ENCODE measurements at regions not wholly inside any gene's neighbourhood (a gene's known extent, or its start where the extent isn't known, plus 50 kb on each side); places are given as distances from the start of the nearest gene placed in this dataset.
"Not testable (repeated sequence)": the region's sequence is repeated elsewhere in the genome, so short reads cannot be mapped to it uniquely, and the experiment has no call there.

DNA sequence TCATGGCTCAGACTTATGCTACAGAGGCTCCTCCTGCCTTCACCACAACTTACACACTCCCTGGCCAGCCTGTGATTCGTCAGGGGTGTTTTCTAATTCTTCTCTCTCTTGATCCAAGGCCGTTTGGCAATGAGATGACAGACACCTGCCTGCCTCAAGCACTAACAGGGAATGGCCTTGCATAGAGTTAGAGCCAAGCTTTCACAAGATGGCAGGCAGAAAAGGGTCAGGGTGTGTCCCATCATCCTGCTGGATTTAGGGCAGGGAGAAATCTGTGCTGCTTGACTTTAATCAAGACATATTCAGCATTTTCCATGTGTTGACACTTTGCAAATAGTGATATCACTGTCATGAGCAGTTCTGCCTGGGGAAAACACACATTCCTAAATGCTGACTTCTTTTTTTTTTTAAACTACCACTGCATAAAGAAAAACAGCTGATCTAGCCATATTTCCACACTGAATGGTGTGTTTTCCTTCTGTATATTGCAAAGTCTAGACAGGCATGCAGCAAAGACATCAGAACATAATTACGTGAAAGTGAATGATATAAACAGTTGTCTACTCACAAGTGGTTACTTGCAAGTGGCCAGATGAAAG is 95.0 kb upstream of the SLC25A48 start:
- Mint-ChIP-seq H3K27ac (peak overlapping the region; percentile 86 to 97 (median 96)), H3K4me1 (peaks cover 36% of the 10 kb centered on the region), H3K36me3 (ENCODE audit: low read depth) (no peaks in the 10 kb centered on the region), H3K4me3 (no peak overlapping the region), H3K9me3 (no peaks in the 10 kb centered on the region), H3K27me3 (ENCODE audit: low read depth) (peaks cover 36% of the 10 kb centered on the region)
- TF ChIP-seq, protein P1, sequence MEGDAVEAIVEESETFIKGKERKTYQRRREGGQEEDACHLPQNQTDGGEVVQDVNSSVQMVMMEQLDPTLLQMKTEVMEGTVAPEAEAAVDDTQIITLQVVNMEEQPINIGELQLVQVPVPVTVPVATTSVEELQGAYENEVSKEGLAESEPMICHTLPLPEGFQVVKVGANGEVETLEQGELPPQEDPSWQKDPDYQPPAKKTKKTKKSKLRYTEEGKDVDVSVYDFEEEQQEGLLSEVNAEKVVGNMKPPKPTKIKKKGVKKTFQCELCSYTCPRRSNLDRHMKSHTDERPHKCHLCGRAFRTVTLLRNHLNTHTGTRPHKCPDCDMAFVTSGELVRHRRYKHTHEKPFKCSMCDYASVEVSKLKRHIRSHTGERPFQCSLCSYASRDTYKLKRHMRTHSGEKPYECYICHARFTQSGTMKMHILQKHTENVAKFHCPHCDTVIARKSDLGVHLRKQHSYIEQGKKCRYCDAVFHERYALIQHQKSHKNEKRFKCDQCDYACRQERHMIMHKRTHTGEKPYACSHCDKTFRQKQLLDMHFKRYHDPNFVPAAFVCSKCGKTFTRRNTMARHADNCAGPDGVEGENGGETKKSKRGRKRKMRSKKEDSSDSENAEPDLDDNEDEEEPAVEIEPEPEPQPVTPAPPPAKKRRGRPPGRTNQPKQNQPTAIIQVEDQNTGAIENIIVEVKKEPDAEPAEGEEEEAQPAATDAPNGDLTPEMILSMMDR (IDR thresholded peaks at IDR 0.05; ENCODE audit: unreplicated experiment in 3 of 3), result no peak

DNA sequence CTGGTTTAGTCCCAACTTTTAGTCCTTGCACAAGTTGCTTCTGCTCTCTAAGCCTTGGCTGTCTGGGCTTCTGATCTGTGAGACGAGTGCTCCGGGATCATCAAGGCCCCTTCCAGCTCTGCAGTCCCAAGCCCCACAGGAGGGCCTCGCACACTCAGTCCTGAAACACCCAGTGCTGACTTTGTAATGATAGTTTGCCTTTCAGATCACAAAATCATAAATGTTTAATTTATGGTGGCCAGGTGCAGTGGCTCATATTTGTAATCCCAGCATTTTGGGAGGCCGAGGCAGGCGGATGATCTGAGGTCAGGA is 95.9 kb upstream of the SLC25A48 start:
- Mint-ChIP-seq H3K27ac (peak overlapping the region in 1 of 3 experiments; percentile 31), H3K4me3 (no peak overlapping the region), H3K36me3 (ENCODE audit: low read depth) (no peaks in the 10 kb centered on the region), H3K27me3 (ENCODE audit: low read depth) (peaks cover 36% of the 10 kb centered on the region), H3K4me1 (peaks cover 30% of the 10 kb centered on the region), H3K9me3 (no peaks in the 10 kb centered on the region)
- TF ChIP-seq, protein P1 (IDR thresholded peaks at IDR 0.05; ENCODE audit: unreplicated experiment in 3 of 3), result no peak

DNA sequence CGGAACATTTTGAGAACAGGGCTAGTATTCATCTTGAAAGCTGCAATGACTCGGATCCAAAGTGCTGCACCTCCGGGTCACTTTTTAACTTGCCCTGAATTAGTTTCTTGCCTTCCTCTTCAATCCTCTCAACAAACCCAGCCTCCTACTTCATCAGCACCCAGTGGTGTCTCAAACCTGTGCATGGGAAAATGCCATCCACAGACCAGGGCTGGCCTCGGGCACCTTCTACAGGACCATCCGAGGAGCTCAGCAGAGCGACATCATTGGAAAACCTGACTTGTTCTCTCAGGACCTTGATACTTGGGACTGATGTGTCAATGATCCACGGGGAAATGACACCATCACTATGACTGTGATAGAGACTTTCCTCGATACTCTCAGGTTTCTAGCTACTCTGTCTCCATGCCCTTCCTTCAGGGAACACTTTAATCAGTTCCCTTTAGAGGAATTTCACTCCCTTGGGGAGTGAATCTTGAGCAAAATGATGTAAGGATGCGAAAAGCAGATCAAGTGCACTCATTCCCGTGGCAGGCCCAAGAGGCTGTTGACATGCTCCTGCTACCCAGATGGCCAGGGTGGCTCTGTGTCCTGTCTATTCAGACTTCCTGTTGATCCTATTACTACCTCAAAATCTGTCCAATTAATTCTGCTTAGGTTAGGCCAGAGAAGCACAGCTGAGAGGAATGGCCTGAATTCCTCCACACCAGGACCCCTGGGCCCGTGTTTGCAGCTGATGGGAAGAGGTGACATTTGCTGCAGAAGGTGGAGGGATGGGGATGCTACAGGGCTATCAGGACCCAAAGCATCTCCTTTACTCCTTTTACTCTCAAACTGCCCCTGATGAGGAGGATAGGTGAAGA is 96.5 kb upstream of the SLC25A48 start:
- H3K27me3 Mint-ChIP-seq (ENCODE audit: low read depth), result peaks cover 36% of the 10 kb centered on the region
- no peaks in the 10 kb centered on the region for H3K9me3 Mint-ChIP-seq
- TF ChIP-seq, protein P1 (IDR thresholded peaks at IDR 0.05; ENCODE audit: unreplicated experiment in 3 of 3), result no peak
- peak overlapping the region in 2 of 3 experiments; percentile 31 to 37 for H3K27ac Mint-ChIP-seq
- H3K4me1 Mint-ChIP-seq, result peaks cover 26% of the 10 kb centered on the region
- H3K4me3 Mint-ChIP-seq, result no peak overlapping the region
- H3K36me3 Mint-ChIP-seq (ENCODE audit: low read depth), result no peaks in the 10 kb centered on the region

DNA sequence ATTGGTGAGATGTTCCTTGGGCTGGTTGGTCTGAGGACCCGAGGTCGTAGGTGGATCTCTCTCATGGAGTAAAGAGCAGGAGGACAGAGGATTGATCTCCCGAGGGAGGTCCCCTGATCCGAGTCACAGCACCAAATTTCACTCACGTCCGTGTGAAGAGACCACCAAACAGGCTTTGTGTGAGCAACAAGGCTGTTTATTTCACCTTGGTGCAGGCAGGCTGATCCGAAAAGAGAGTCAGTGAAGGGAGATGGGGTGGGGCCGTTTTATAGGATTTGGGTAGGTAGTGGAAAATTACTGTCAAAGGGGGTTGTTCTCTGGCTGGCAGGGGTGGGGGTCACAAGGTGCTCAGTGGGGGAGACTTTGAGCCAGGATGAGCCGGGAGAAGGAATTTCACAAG is 97.5 kb upstream of the SLC25A48 start:
- not testable (repeated sequence) for H3K4me3 Mint-ChIP-seq; H3K36me3 Mint-ChIP-seq (ENCODE audit: low read depth); H3K9me3 Mint-ChIP-seq
- Mint-ChIP-seq H3K27ac (peak overlapping the region in 1 of 3 experiments; percentile 36), H3K4me1 (peaks cover 22% of the 10 kb centered on the region), H3K27me3 (ENCODE audit: low read depth) (peaks cover 36% of the 10 kb centered on the region)

DNA sequence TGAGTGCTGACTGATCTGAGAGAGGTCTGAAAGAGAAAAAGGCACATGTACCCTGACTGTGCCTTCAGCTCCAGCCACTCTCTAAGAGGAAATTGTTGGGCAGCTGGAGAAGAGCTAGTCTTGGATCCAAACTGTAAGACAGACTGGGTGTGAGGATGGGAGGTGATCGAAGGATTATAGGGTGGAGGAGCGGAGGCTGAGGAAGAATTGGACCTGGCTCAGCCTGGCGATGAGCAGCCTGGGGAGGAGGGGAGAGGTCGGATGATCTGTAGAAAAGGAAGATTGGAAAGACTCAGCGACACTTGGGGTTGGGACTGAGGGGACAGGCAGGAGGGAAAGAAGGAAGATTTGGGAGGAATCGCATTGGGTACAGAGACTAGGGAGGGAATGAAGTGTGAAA is 98.6 kb upstream of the SLC25A48 start:
- Mint-ChIP-seq H3K4me1 (peaks cover 20% of the 10 kb centered on the region), H3K36me3 (ENCODE audit: low read depth) (no peaks in the 10 kb centered on the region), H3K27me3 (ENCODE audit: low read depth) (peaks cover 36% of the 10 kb centered on the region), H3K27ac (peak overlapping the region in 2 of 3 experiments; percentile 5), H3K4me3 (no peak overlapping the region), H3K9me3 (no peaks in the 10 kb centered on the region)
- TF ChIP-seq, protein P1 (IDR thresholded peaks at IDR 0.05; ENCODE audit: unreplicated experiment in 3 of 3), result no peak

DNA sequence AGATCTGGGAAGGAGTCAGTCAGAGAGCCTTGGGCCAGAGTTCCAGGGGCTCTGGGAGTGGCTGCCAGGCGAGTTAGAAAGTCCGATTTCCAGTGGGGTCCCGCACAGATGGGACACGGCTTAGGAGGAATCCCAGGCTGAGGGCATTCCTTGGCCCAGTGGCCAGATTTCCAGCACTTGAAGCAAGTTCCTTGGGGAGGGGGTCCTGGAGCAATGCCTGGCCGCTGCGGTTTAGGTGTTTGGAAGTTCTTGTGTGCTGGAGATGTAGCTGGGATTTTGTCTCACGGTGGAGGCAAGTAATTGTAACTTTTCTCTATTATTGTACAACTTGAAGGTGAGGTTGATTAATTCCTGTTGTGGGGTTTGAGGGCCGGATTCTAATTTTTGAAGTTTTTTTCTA is 99.5 kb upstream of the SLC25A48 start:
- Mint-ChIP-seq H3K27me3 (ENCODE audit: low read depth) (peaks cover 36% of the 10 kb centered on the region), H3K4me1 (peaks cover 13% of the 10 kb centered on the region)
- not testable (repeated sequence) for H3K27ac Mint-ChIP-seq; H3K36me3 Mint-ChIP-seq (ENCODE audit: low read depth); H3K9me3 Mint-ChIP-seq; H3K4me3 Mint-ChIP-seq

DNA sequence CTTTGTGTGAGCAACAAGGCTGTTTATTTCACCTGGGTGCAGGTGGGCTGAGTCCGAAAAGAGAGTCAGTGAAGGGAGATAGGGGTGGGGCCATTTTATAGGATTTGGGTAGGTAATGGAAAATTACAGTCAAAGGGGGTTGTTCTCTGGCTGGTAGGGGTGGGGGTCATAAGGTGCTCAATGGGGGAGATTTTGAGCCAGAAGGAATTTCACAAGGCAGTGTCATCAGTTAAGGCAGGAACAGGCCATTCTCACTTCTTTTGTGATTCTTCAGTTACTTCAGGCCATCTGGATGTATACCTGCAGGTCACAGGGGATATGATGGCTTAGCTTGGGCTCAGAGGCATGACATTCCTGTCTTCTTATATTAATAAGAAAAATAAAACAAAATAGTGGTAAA is 103.4 kb upstream of the SLC25A48 start:
- H3K4me3 Mint-ChIP-seq, result not testable (repeated sequence)

DNA sequence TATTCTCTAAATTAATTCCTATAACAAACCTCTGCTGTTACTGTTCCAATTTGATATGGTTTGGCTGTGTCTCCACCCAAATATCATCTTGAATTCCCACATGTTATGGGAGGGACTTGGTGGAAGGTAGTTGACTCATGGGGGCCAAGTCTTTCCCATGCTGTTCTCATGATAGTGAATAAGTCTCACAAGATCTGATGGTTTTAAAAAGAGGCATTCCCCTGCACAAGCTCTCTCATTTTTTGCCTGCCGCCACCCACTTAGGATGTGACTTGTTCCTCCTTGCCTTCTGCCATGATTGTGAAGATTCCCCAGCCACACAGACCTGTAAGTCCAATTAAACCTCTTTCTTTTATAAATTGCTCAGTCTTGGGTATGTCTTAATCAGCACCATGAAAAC is 104.3 kb upstream of the SLC25A48 start:
- H3K36me3 Mint-ChIP-seq (ENCODE audit: low read depth); H3K4me3 Mint-ChIP-seq; H3K27me3 Mint-ChIP-seq (ENCODE audit: low read depth); H3K9me3 Mint-ChIP-seq; H3K27ac Mint-ChIP-seq: not testable (repeated sequence)
- H3K4me1 Mint-ChIP-seq, result peaks cover 14% of the 10 kb centered on the region

More for the DNA sequence above, 103.4 kb upstream of the SLC25A48 start:
- not testable (repeated sequence) for H3K9me3 Mint-ChIP-seq; H3K27ac Mint-ChIP-seq; H3K36me3 Mint-ChIP-seq (ENCODE audit: low read depth)
- Mint-ChIP-seq H3K27me3 (ENCODE audit: low read depth) (peaks cover 11% of the 10 kb centered on the region), H3K4me1 (peaks cover 14% of the 10 kb centered on the region)

Data from nephron (organoid).